ENCODE measurements at regions not wholly inside any gene's neighbourhood (a gene's known extent, or its start where the extent isn't known, plus 50 kb on each side); places are given as distances from the start of the nearest gene placed in this dataset.

DNA sequence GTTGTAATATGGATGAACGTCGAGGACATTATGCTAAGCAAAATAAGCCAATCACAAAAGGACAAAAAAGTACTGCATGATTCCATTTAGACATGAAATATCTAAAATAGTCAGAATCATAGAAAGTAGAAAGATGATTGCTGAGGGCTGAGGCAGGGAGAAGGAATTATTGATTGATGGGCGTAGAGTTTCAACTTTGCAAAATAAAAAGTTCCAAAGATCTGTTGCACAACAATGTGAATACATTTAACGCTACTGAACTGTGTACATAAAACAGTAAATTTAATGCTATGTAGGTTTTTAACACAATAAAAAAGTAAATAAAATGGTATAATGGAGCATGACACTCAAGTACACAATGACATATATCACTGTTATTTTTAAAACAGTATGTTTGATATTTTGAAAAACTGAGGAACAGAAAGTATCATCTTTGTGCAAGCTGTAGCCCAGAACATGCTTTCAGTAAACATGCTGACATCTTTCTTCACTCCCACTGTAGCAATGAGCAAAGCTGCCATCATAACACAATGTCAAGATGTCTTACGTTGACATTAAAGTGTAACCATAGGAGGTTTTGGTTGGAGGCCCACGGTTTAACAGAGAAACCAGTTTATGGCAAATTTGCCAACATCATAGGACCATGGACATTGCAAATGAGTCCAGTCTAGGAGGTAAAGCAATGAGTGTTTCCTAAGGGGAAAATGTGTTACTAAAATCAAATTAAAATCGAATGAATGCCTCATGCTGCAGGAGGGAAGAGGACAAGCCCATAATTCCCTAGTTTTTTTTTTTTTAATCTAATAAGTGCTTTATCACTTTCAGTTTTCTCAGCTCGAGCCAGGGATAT is 125.8 kb upstream of the SGCD start:
- no peak overlapping the region for H2BK120ac ChIP-seq (ENCODE audit: low read depth, low read length)
- no peak overlapping the region for H3K4me2 ChIP-seq (ENCODE audit: insufficient read depth, low read length, poor library complexity, severe bottlenecking)
- H4K8ac ChIP-seq (ENCODE audit: low read depth, low read length) = no peak overlapping the region
- H3K27ac ChIP-seq (replicated peaks; ENCODE audit: low read length) = no peak overlapping the region
- no peak overlapping the region for H2BK12ac ChIP-seq (ENCODE audit: low read length)
- no peaks in the 10 kb centered on the region for H3K36me3 ChIP-seq (replicated peaks in 1 of 2; ENCODE audit: control insufficient read depth in 2 of 2, insufficient read depth in 2 of 2, low read length in 2 of 2)
- H3K9ac ChIP-seq (ENCODE audit: low read depth, low read length, poor library complexity) = no peak overlapping the region
- DNase-seq (ENCODE audit: low spot score) = no peak
- H2BK15ac ChIP-seq (ENCODE audit: low read length) = no peak overlapping the region
- H3K79me1 ChIP-seq (ENCODE audit: low read depth, low read length) = no peaks in the 10 kb centered on the region
- H2BK5ac ChIP-seq (ENCODE audit: low read length) = no peak overlapping the region
- H3K18ac ChIP-seq (ENCODE audit: low read length) = no peak overlapping the region
- no peak overlapping the region for H3K4ac ChIP-seq (ENCODE audit: low read length)
- WGBS, 2 donors (ENCODE audit: extremely low coverage in 2 of 2, insufficient read length in 2 of 2, insufficient replicate concordance in 1 of 2) = no CpG with 5 or more reads among the region's 8 CpGs
- no peak overlapping the region for H3K23ac ChIP-seq (ENCODE audit: low read depth, low read length, poor library complexity)
- H2AK5ac ChIP-seq (ENCODE audit: low read depth, low read length) = no peak overlapping the region
- no peaks in the 10 kb centered on the region for H3K27me3 ChIP-seq (ENCODE audit: control insufficient read depth in 3 of 3, insufficient read depth in 3 of 3, low read depth in 1 of 3, low read length in 3 of 3)
- H2AFZ ChIP-seq (ENCODE audit: low read length) = no peak overlapping the region
- H4K91ac ChIP-seq (ENCODE audit: low read depth, low read length, poor library complexity) = no peak overlapping the region
- H3K4me1 ChIP-seq (ENCODE audit: control insufficient read depth in 2 of 2, insufficient read depth in 1 of 2, low read depth in 1 of 2, low read length in 2 of 2) = peaks cover 0 to 1% of the 10 kb centered on the region in 2 donors
- no peaks in the 10 kb centered on the region for H3K9me3 ChIP-seq (replicated peaks in 1 of 2; ENCODE audit: control insufficient read depth in 2 of 2, insufficient read depth in 1 of 2, low read depth in 1 of 2, low read length in 2 of 2)
- H3K14ac ChIP-seq (ENCODE audit: low read length) = no peak overlapping the region
- no peak overlapping the region for H3K4me3 ChIP-seq (ENCODE audit: low read length in 2 of 2)

- Histone ChIP-seq H3K9ac (ENCODE audit: low read depth, low read length, poor library complexity) (no peak overlapping the region), H3K23ac (ENCODE audit: low read depth, low read length, poor library complexity) (no peak overlapping the region), H3K4me1 (ENCODE audit: control insufficient read depth in 2 of 2, insufficient read depth in 1 of 2, low read depth in 1 of 2, low read length in 2 of 2) (peaks cover 0 to 1% of the 10 kb centered on the region in 2 donors), H3K4me2 (ENCODE audit: insufficient read depth, low read length, poor library complexity, severe bottlenecking) (no peak overlapping the region), H3K18ac (ENCODE audit: low read length) (no peak overlapping the region), H3K14ac (ENCODE audit: low read length) (no peak overlapping the region), H2AK5ac (ENCODE audit: low read depth, low read length) (no peak overlapping the region), H3K79me1 (ENCODE audit: low read depth, low read length) (no peaks in the 10 kb centered on the region), H2BK5ac (ENCODE audit: low read length) (no peak overlapping the region), H2AFZ (ENCODE audit: low read length) (no peak overlapping the region), H4K91ac (ENCODE audit: low read depth, low read length, poor library complexity) (no peak overlapping the region), H2BK15ac (ENCODE audit: low read length) (no peak overlapping the region), H3K4ac (ENCODE audit: low read length) (no peak overlapping the region), H3K9me3 (replicated peaks in 1 of 2; ENCODE audit: control insufficient read depth in 2 of 2, insufficient read depth in 1 of 2, low read depth in 1 of 2, low read length in 2 of 2) (no peaks in the 10 kb centered on the region), H3K4me3 (ENCODE audit: low read length in 2 of 2) (no peak overlapping the region), H3K27me3 (ENCODE audit: control insufficient read depth in 3 of 3, insufficient read depth in 3 of 3, low read depth in 1 of 3, low read length in 3 of 3) (no peaks in the 10 kb centered on the region), H2BK120ac (ENCODE audit: low read depth, low read length) (no peak overlapping the region), H4K8ac (ENCODE audit: low read depth, low read length) (no peak overlapping the region), H2BK12ac (ENCODE audit: low read length) (no peak overlapping the region), H3K27ac (replicated peaks; ENCODE audit: low read length) (no peak overlapping the region), H3K36me3 (replicated peaks in 1 of 2; ENCODE audit: control insufficient read depth in 2 of 2, insufficient read depth in 2 of 2, low read length in 2 of 2) (no peaks in the 10 kb centered on the region)
- no peak for DNase-seq (ENCODE audit: low spot score)
- WGBS, 2 donors (ENCODE audit: extremely low coverage in 2 of 2, insufficient read length in 2 of 2, insufficient replicate concordance in 1 of 2) = no CpG with 5 or more reads among the region's 3 CpGs
Observed at GRCh38 chr5:156201788-156202403, 125.1 kb upstream of the SGCD start.

GRCh38 chr5:156208271-156208670 is 118.7 kb upstream of the SGCD start:
- no peaks in the 10 kb centered on the region for H3K36me3 ChIP-seq (replicated peaks in 1 of 2; ENCODE audit: control insufficient read depth in 2 of 2, insufficient read depth in 2 of 2, low read length in 2 of 2)
- no peak overlapping the region for H3K4me2 ChIP-seq (ENCODE audit: insufficient read depth, low read length, poor library complexity, severe bottlenecking)
- no peak overlapping the region for H3K9ac ChIP-seq (ENCODE audit: low read depth, low read length, poor library complexity)
- H2BK12ac ChIP-seq (ENCODE audit: low read length) = no peak overlapping the region
- no peaks in the 10 kb centered on the region for H3K27me3 ChIP-seq (ENCODE audit: control insufficient read depth in 3 of 3, insufficient read depth in 3 of 3, low read depth in 1 of 3, low read length in 3 of 3)
- H3K27ac ChIP-seq (replicated peaks; ENCODE audit: low read length) = no peak overlapping the region
- H2AK5ac ChIP-seq (ENCODE audit: low read depth, low read length) = no peak overlapping the region
- no peak overlapping the region for H2BK15ac ChIP-seq (ENCODE audit: low read length)
- no peak overlapping the region for H3K18ac ChIP-seq (ENCODE audit: low read length)
- H2AFZ ChIP-seq (ENCODE audit: low read length) = no peak overlapping the region
- H3K4me3 ChIP-seq (ENCODE audit: low read length in 2 of 2) = no peak overlapping the region
- H4K8ac ChIP-seq (ENCODE audit: low read depth, low read length) = no peak overlapping the region
- no peak overlapping the region for H2BK120ac ChIP-seq (ENCODE audit: low read depth, low read length)
- no peak overlapping the region for H4K91ac ChIP-seq (ENCODE audit: low read depth, low read length, poor library complexity)
- H3K23ac ChIP-seq (ENCODE audit: low read depth, low read length, poor library complexity) = no peak overlapping the region
- no peak overlapping the region for H2BK5ac ChIP-seq (ENCODE audit: low read length)
- no peaks in the 10 kb centered on the region for H3K79me1 ChIP-seq (ENCODE audit: low read depth, low read length)
- no peak overlapping the region for H3K14ac ChIP-seq (ENCODE audit: low read length)
- H3K4ac ChIP-seq (ENCODE audit: low read length) = no peak overlapping the region
- DNase-seq (ENCODE audit: low spot score) = peak; percentile 46
- no peaks in the 10 kb centered on the region for H3K9me3 ChIP-seq (replicated peaks in 1 of 2; ENCODE audit: control insufficient read depth in 2 of 2, insufficient read depth in 1 of 2, low read depth in 1 of 2, low read length in 2 of 2)
- H3K4me1 ChIP-seq (ENCODE audit: control insufficient read depth in 2 of 2, insufficient read depth in 1 of 2, low read depth in 1 of 2, low read length in 2 of 2) = no peaks in the 10 kb centered on the region

DNA sequence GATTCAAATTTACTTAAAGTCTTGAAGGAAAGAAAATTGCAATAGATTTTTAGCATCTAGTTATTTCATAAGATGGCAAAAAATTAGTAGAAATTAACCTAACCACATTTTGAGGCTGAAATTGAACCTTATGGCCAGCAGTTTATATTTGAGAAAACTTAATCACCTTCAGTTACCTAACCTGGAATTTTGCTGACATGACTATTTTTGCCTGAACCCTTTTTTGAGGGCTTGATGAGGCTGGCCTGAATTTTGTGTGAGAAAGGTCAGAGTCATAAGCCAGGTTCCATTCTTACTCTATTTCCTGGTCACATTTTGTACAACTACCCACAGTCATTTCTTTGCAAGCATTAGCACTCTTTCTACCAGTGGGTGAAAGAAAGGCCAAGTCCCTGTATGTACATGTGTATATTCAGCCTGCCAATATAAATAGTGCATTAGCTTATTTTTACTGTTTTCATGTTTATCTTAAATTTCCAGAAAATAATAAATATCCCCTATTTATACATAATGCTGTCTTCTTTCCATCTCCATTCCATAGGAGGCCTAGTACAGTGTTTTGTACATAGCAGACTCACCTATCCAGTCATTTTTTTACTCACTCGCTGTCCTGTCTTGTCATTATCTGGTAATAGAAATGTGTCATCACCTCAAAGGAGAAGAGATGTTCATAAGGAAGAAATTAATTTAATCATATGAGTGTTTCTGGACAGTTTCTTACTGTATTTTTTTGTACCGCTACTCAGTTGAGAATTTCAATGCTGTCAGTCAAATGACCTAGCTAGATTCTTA is 108.4 kb upstream of the SGCD start:
- Histone ChIP-seq H2BK5ac (ENCODE audit: low read length) (no peak overlapping the region), H2AFZ (ENCODE audit: low read length) (no peak overlapping the region), H3K9me3 (replicated peaks in 1 of 2; ENCODE audit: control insufficient read depth in 2 of 2, insufficient read depth in 1 of 2, low read depth in 1 of 2, low read length in 2 of 2) (no peaks in the 10 kb centered on the region), H2BK12ac (ENCODE audit: low read length) (no peak overlapping the region), H3K4me1 (ENCODE audit: control insufficient read depth in 2 of 2, insufficient read depth in 1 of 2, low read depth in 1 of 2, low read length in 2 of 2) (no peaks in the 10 kb centered on the region), H3K18ac (ENCODE audit: low read length) (no peak overlapping the region), H2BK120ac (ENCODE audit: low read depth, low read length) (no peak overlapping the region), H3K36me3 (replicated peaks in 1 of 2; ENCODE audit: control insufficient read depth in 2 of 2, insufficient read depth in 2 of 2, low read length in 2 of 2) (no peaks in the 10 kb centered on the region), H3K27ac (replicated peaks; ENCODE audit: low read length) (no peak overlapping the region), H3K9ac (ENCODE audit: low read depth, low read length, poor library complexity) (no peak overlapping the region), H2AK5ac (ENCODE audit: low read depth, low read length) (no peak overlapping the region), H3K27me3 (ENCODE audit: control insufficient read depth in 3 of 3, insufficient read depth in 3 of 3, low read depth in 1 of 3, low read length in 3 of 3) (no peaks in the 10 kb centered on the region), H3K4me3 (ENCODE audit: low read length in 2 of 2) (no peak overlapping the region), H3K23ac (ENCODE audit: low read depth, low read length, poor library complexity) (no peak overlapping the region), H3K4ac (ENCODE audit: low read length) (no peak overlapping the region), H3K79me1 (ENCODE audit: low read depth, low read length) (no peaks in the 10 kb centered on the region), H3K14ac (ENCODE audit: low read length) (no peak overlapping the region), H4K91ac (ENCODE audit: low read depth, low read length, poor library complexity) (no peak overlapping the region), H2BK15ac (ENCODE audit: low read length) (no peak overlapping the region), H4K8ac (ENCODE audit: low read depth, low read length) (no peak overlapping the region), H3K4me2 (ENCODE audit: insufficient read depth, low read length, poor library complexity, severe bottlenecking) (no peak overlapping the region)
- WGBS, 2 donors (ENCODE audit: extremely low coverage in 2 of 2, insufficient read length in 2 of 2, insufficient replicate concordance in 1 of 2) = no CpG with 5 or more reads among the region's 2 CpGs
- DNase-seq (ENCODE audit: low spot score) = no peak
